Psoas muscle (tissue), 7 donors: ENCODE measurements at regions not wholly inside any gene's neighbourhood (a gene's known extent, or its start where the extent isn't known, plus 50 kb on each side); places are given as distances from the start of the nearest gene placed in this dataset.

ENCODE experiments used
- ATAC-seq, 4 donors: fragments of 200-7000 bp; cut with Tn5 transposase; one replicate each; pipeline ENCODE4 v1.9.1; 2020; ENCODE audit warnings: moderate library complexity in 3 of 4, mild to moderate bottlenecking in 2 of 4
- DNase-seq, 2 donors: peaks; one replicate each; pipeline ENCODE4 v3.0.0-alpha.2; 2020
- H3K27ac ChIP-seq: fragments of 200-600 bp; one replicate; pipeline ENCODE4 v1.8.0; 2022
- H3K27me3 ChIP-seq, 3 donors: fragments of 200-600 bp in 1 of 3; one replicate each; pipeline versions ENCODE4 v1.6.1 to v1.8.0; 2013 to 2022; ENCODE audit warnings: low read length in 2 of 3, mild to moderate bottlenecking in 2 of 3, moderate library complexity in 1 of 3; ENCODE audit not compliant: insufficient read depth in 3 of 3
- H3K36me3 ChIP-seq, 2 donors: fragments of 200-600 bp in 1 of 2; one replicate each; pipeline versions ENCODE4 v1.6.1 to v1.8.0; 2013 to 2022; ENCODE audit warnings: low read depth in 1 of 2, mild to moderate bottlenecking in 1 of 2, moderate library complexity in 1 of 2; ENCODE audit not compliant: insufficient read depth in 1 of 2
- H3K4me1 ChIP-seq: fragments of 200-600 bp; one replicate; pipeline ENCODE4 v1.8.0; 2022
- H3K4me3 ChIP-seq: fragments of 200-600 bp; one replicate; pipeline ENCODE4 v1.8.0; 2022; ENCODE audit warnings: mild to moderate bottlenecking
- H3K9me3 ChIP-seq: fragments of 200-600 bp; one replicate; pipeline ENCODE4 v1.8.0; 2022
- CTCF ChIP-seq: fragments of 200-600 bp; IDR thresholded peaks from one replicate; pipeline ENCODE4 v1.8.0; 2022; ENCODE audit warnings: antibody characterized with exemption
- WGBS, 3 donors: extraction: QIAGEN DNeasy Blood & Tissue Kit; methylation state at CpG; one replicate each; pipeline versions ENCODE4 v1.1.6 to v1.1.7; 2013; 5-methylcytosine and 5-hydroxymethylcytosine counted together
- intact Hi-C, 2 donors: fragments of 100-400 bp; cut with DNase I; formaldehyde crosslinking; loops; one replicate each; pipeline versions ENCODE4 v1.11.0 to v1.14.2; 2022
- donor health status: healthy with polysubstance abuse.
- donor health status: DM: no; HTN: no; CAD: no; lungs with moderate emphysema.
- donor health status: Bipolar disorder and iron deficiency.
- donor health status: healthy.
- donor health status: DM: yes; HTN: yes; CAD: no.
- donor health status: DM: no; HTN: no; CAD: no.
- donor health status: DM: yes; HTN: yes; CAD: no.

- DNase-seq (no peak), ATAC-seq (no peak)
- 65 to 71% (median 70%) methylated on average over 4 of the region's 4 CpGs for WGBS, 3 donors
- Histone ChIP-seq H3K4me3 (no peak overlapping the region), H3K27me3 (no peaks in the 10 kb centered on the region), H3K27ac (no peak overlapping the region), H3K36me3 (no peaks in the 10 kb centered on the region), H3K4me1 (no peaks in the 10 kb centered on the region), H3K9me3 (peaks cover 4% of the 10 kb centered on the region)
- no peak for TF ChIP-seq CTCF
- intact Hi-C loops, result loop anchor here in 1 of 2 donors (10.0 kb wide), 1 partner anchor 1095 kb away; no protein-coding TSS in a partner anchor
These were observed 156.1 kb upstream of the KIF2A start for GRCh38 chr5:62149879-62150278.

- Histone ChIP-seq H3K27me3 (peaks cover 0 to 4% (median 0%) of the 10 kb centered on the region in 3 donors), H3K9me3 (peaks cover 4% of the 10 kb centered on the region), H3K27ac (no peak overlapping the region), H3K4me1 (no peaks in the 10 kb centered on the region), H3K4me3 (no peak overlapping the region), H3K36me3 (no peaks in the 10 kb centered on the region)
- 26 to 29% (median 27%) methylated on average over 4 of the region's 4 CpGs for WGBS, 3 donors
- intact Hi-C loops, result no loop called here
- no peak for TF ChIP-seq CTCF
- no peak for DNase-seq
- peak in 1 of 4 donors; percentile 21 for ATAC-seq
These were observed 153.5 kb upstream of the KIF2A start for GRCh38 chr5:62152394-62153087.

GRCh38 chr5:62154758-62155157 is 151.2 kb upstream of the KIF2A start:
- no peak for TF ChIP-seq CTCF
- H3K36me3 ChIP-seq, result no peaks in the 10 kb centered on the region
- H3K4me1 ChIP-seq, result no peaks in the 10 kb centered on the region
- H3K27me3 ChIP-seq, result peaks cover 0 to 4% (median 0%) of the 10 kb centered on the region in 3 donors
- no peak overlapping the region for H3K27ac ChIP-seq
- no peak overlapping the region for H3K4me3 ChIP-seq
- no peak for ATAC-seq
- intact Hi-C loops, result no loop called here
- peaks cover 4% of the 10 kb centered on the region for H3K9me3 ChIP-seq
- no peak for DNase-seq

GRCh38 chr5:62155988-62156387 is 150.0 kb upstream of the KIF2A start:
- 42 to 56% (median 43%) methylated on average over 3 of the region's 3 CpGs for WGBS, 3 donors
- no peaks in the 10 kb centered on the region for H3K4me1 ChIP-seq
- intact Hi-C loops, result no loop called here
- H3K36me3 ChIP-seq, result no peaks in the 10 kb centered on the region
- no peak for DNase-seq
- no peak overlapping the region for H3K4me3 ChIP-seq
- no peak overlapping the region for H3K27ac ChIP-seq
- peaks cover 4% of the 10 kb centered on the region for H3K9me3 ChIP-seq
- no peak for TF ChIP-seq CTCF
- ATAC-seq, result no peak
- H3K27me3 ChIP-seq, result peaks cover 0 to 4% (median 0%) of the 10 kb centered on the region in 3 donors

- DNase-seq (no peak), ATAC-seq (no peak)
- Histone ChIP-seq H3K27ac (no peak overlapping the region), H3K27me3 (no peaks in the 10 kb centered on the region), H3K9me3 (no peaks in the 10 kb centered on the region), H3K4me1 (no peaks in the 10 kb centered on the region), H3K36me3 (no peaks in the 10 kb centered on the region), H3K4me3 (no peak overlapping the region)
- no peak for TF ChIP-seq CTCF
- intact Hi-C loops, result no loop called here
- WGBS, 3 donors, result 69 to 86% (median 72%) methylated on average over 3 of the region's 3 CpGs
These were observed 138.4 kb upstream of the KIF2A start for GRCh38 chr5:62167561-62168057.
